ENCODE measurements at regions not wholly inside any gene's neighbourhood (a gene's known extent, or its start where the extent isn't known, plus 50 kb on each side); places are given as distances from the start of the nearest gene placed in this dataset.

- TF ChIP-seq HMGXB4 (CRISPR knock-in tag; IDR thresholded peaks at IDR 0.05) (no peak), FOXJ3 (CRISPR knock-in tag; IDR thresholded peaks at IDR 0.05; ENCODE audit: borderline replicate concordance) (no peak), CTCF (IDR thresholded peaks at IDR 0.05) (no peak), NR2C2 (CRISPR knock-in tag; IDR thresholded peaks at IDR 0.05) (no peak), ATF3 (CRISPR knock-in tag; conservative IDR thresholded peaks at IDR 0.05) (no peak), CREB1 (CRISPR knock-in tag; IDR thresholded peaks at IDR 0.05) (no peak), IRF1 (CRISPR knock-in tag; IDR thresholded peaks at IDR 0.05) (no peak), CREM (CRISPR knock-in tag; IDR thresholded peaks at IDR 0.05) (no peak), TCF7 (CRISPR knock-in tag; IDR thresholded peaks at IDR 0.05; ENCODE audit: low read depth) (no peak), ESRRA (CRISPR knock-in tag; IDR thresholded peaks at IDR 0.05; ENCODE audit: borderline replicate concordance) (no peak), AR (CRISPR knock-in tag; IDR thresholded peaks at IDR 0.05) (no peak), NFE2L1 (CRISPR knock-in tag; IDR thresholded peaks at IDR 0.05) (no peak), AFF4 (CRISPR knock-in tag; IDR thresholded peaks at IDR 0.05; ENCODE audit: borderline replicate concordance) (no peak), NR1H2 (CRISPR knock-in tag; IDR thresholded peaks at IDR 0.05) (no peak)
Observed at GRCh38 chr5:171537070-171537849, 117.8 kb downstream of the FGF18 start.

Data from WTC11 (cell line).